GM19455 (cell line): ENCODE measurements at regions not wholly inside any gene's neighbourhood (a gene's known extent, or its start where the extent isn't known, plus 50 kb on each side); places are given as distances from the start of the nearest gene placed in this dataset.

Experiments used
- ATAC-seq: cut with Tn5 transposase; IDR thresholded peaks from one replicate; pipeline ENCODE4 v1.9.1; 2021; ENCODE audit not compliant: unreplicated experiment

- ATAC-seq = no peak
These were observed 126.6 kb downstream of the EMX2 start for GRCh38 chr10:117669122-117669521.

GRCh38 chr10:117670116-117670904 is 127.8 kb downstream of the EMX2 start:
- no peak for ATAC-seq

GRCh38 chr10:117673230-117674010 is 130.9 kb downstream of the EMX2 start:
- no peak for ATAC-seq

- no peak for ATAC-seq
These were observed 131.7 kb downstream of the EMX2 start for GRCh38 chr10:117674201-117674600.

GRCh38 chr10:117674646-117675045 is 132.1 kb downstream of the EMX2 start:
- ATAC-seq = no peak

- ATAC-seq = no peak
These were observed 133.0 kb downstream of the EMX2 start for GRCh38 chr10:117675514-117676055.

GRCh38 chr10:117677239-117677638 is 134.7 kb downstream of the EMX2 start:
- no peak for ATAC-seq

GRCh38 chr10:117677890-117678500 is 135.4 kb downstream of the EMX2 start:
- no peak for ATAC-seq

GRCh38 chr10:117680601-117681000 is 138.1 kb downstream of the EMX2 start:
- ATAC-seq = no peak

- ATAC-seq = no peak
These were observed 138.6 kb downstream of the EMX2 start for GRCh38 chr10:117681104-117681503.

- ATAC-seq = no peak
These were observed 141.6 kb downstream of the EMX2 start for GRCh38 chr10:117684046-117684610.

GRCh38 chr10:117684672-117685211 is 142.2 kb downstream of the EMX2 start:
- ATAC-seq = no peak

- no peak for ATAC-seq
These were observed 142.9 kb downstream of the EMX2 start for GRCh38 chr10:117685431-117685830.

GRCh38 chr10:117686606-117687005 is 144.1 kb downstream of the EMX2 start:
- no peak for ATAC-seq

- no peak for ATAC-seq
These were observed 145.8 kb downstream of the EMX2 start for GRCh38 chr10:117688358-117688757.

GRCh38 chr10:117689566-117689965 is 147.0 kb downstream of the EMX2 start:
- ATAC-seq = no peak

GRCh38 chr10:117690359-117690758 is 147.8 kb downstream of the EMX2 start:
- ATAC-seq = no peak

- no peak for ATAC-seq
These were observed 151.6 kb downstream of the EMX2 start for GRCh38 chr10:117694190-117694589.

- ATAC-seq = no peak
These were observed 154.9 kb downstream of the EMX2 start for GRCh38 chr10:117697402-117697801.

GRCh38 chr10:117698809-117699208 is 156.3 kb downstream of the EMX2 start:
- ATAC-seq = no peak
